ENCODE measurements at regions not wholly inside any gene's neighbourhood (a gene's known extent, or its start where the extent isn't known, plus 50 kb on each side); places are given as distances from the start of the nearest gene placed in this dataset.

- TF ChIP-seq RAD21 (IDR thresholded peaks at IDR 0.05; ENCODE audit: low read depth) (no peak), REST (IDR thresholded peaks at IDR 0.05; ENCODE audit: low read depth) (no peak), FOSL1 (IDR thresholded peaks at IDR 0.05; ENCODE audit: low read depth) (no peak), POLR2AphosphoS5 (IDR thresholded peaks at IDR 0.05; ENCODE audit: low read depth, low read length) (no peak)
- TF ChIP-seq, protein P1, sequence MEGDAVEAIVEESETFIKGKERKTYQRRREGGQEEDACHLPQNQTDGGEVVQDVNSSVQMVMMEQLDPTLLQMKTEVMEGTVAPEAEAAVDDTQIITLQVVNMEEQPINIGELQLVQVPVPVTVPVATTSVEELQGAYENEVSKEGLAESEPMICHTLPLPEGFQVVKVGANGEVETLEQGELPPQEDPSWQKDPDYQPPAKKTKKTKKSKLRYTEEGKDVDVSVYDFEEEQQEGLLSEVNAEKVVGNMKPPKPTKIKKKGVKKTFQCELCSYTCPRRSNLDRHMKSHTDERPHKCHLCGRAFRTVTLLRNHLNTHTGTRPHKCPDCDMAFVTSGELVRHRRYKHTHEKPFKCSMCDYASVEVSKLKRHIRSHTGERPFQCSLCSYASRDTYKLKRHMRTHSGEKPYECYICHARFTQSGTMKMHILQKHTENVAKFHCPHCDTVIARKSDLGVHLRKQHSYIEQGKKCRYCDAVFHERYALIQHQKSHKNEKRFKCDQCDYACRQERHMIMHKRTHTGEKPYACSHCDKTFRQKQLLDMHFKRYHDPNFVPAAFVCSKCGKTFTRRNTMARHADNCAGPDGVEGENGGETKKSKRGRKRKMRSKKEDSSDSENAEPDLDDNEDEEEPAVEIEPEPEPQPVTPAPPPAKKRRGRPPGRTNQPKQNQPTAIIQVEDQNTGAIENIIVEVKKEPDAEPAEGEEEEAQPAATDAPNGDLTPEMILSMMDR (IDR thresholded peaks at IDR 0.05 in 2 of 3, conservative IDR thresholded peaks at IDR 0.05 in 1 of 3; ENCODE audit: borderline replicate concordance in 1 of 3, insufficient read depth in 1 of 3, low read depth in 2 of 3, low read length in 2 of 3) = no peak
Observed at GRCh38 chrX:138931212-138931611, 219.7 kb upstream of the FGF13 start.

Data from HCT116 (cell line).